ENCODE measurements at regions not wholly inside any gene's neighbourhood (a gene's known extent, or its start where the extent isn't known, plus 50 kb on each side); places are given as distances from the start of the nearest gene placed in this dataset.

- Histone ChIP-seq H4K91ac (ENCODE audit: low read length) (no peak overlapping the region), H3K36me3 (ENCODE audit: control insufficient read depth in 1 of 2, insufficient read depth in 2 of 2, low read depth in 1 of 2, low read length in 2 of 2) (no peaks in the 10 kb centered on the region), H3K9ac (ENCODE audit: low read length) (peak overlapping the region; percentile 39)
Measured at GRCh38 chr6:21885532-21886114, 292.1 kb downstream of the SOX4 start.

GRCh38 chr6:21886542-21887151 is 293.1 kb downstream of the SOX4 start:
- Histone ChIP-seq H3K23ac (ENCODE audit: low read length in 2 of 2) (no peak overlapping the region), H2BK5ac (ENCODE audit: low read depth, low read length, poor library complexity, severe bottlenecking) (peak overlapping the region; percentile 91), H3K27ac (ENCODE audit: low read length, poor library complexity, severe bottlenecking) (peak overlapping the region; percentile 100), H3K36me3 (ENCODE audit: control insufficient read depth in 1 of 2, insufficient read depth in 2 of 2, low read depth in 1 of 2, low read length in 2 of 2) (no peaks in the 10 kb centered on the region), H3K4me2 (ENCODE audit: low read length, poor library complexity, severe bottlenecking) (peak overlapping the region; percentile 21), H3K4me1 (ENCODE audit: control insufficient read depth, insufficient read depth, low read depth, low read length) (peaks cover 8% of the 10 kb centered on the region), H4K91ac (ENCODE audit: low read length) (no peak overlapping the region), H3K14ac (ENCODE audit: low read length in 2 of 2) (no peak overlapping the region), H3K18ac (ENCODE audit: low read depth in 1 of 2, low read length in 2 of 2) (no peak overlapping the region), H3K27me3 (ENCODE audit: control insufficient read depth in 1 of 2, insufficient read depth in 1 of 2, low read length in 2 of 2) (no peaks in the 10 kb centered on the region), H4K8ac (ENCODE audit: low read length) (no peak overlapping the region), H2BK120ac (ENCODE audit: low read depth, low read length) (no peak overlapping the region), H2AFZ (ENCODE audit: low read depth, low read length) (no peak overlapping the region), H3K4me3 (ENCODE audit: insufficient read depth in 1 of 2, low read depth in 1 of 2, low read length in 2 of 2) (no peak overlapping the region), H3K9ac (ENCODE audit: low read length) (no peak overlapping the region), H3K4ac (ENCODE audit: low read depth in 1 of 2, low read length in 2 of 2) (no peak overlapping the region), H2BK15ac (ENCODE audit: low read depth, poor library complexity, severe bottlenecking) (no peak overlapping the region), H3K79me1 (replicated peaks; ENCODE audit: low read length, poor library complexity, severe bottlenecking) (peaks cover 3% of the 10 kb centered on the region), H2AK5ac (ENCODE audit: low read length, severe bottlenecking) (peak overlapping the region; percentile 69), H3K9me3 (ENCODE audit: control insufficient read depth, low read length) (no peaks in the 10 kb centered on the region), H2BK12ac (ENCODE audit: low read length in 2 of 2) (no peak overlapping the region)
- 87% methylated on average over 3 of the region's 3 CpGs for WGBS
- DNase-seq, result no peak

More at GRCh38 chr6:21885532-21886114, 292.1 kb downstream of the SOX4 start:
- H2BK5ac ChIP-seq (ENCODE audit: low read depth, low read length, poor library complexity, severe bottlenecking), result peak overlapping the region; percentile 100
- peak overlapping the region in 1 of 2 experiments; percentile 43 for H2BK12ac ChIP-seq (ENCODE audit: low read length in 2 of 2)
- peaks cover 2% of the 10 kb centered on the region for H3K79me1 ChIP-seq (replicated peaks; ENCODE audit: low read length, poor library complexity, severe bottlenecking)
- no peak overlapping the region for H3K4me3 ChIP-seq (ENCODE audit: insufficient read depth in 1 of 2, low read depth in 1 of 2, low read length in 2 of 2)
- H3K9me3 ChIP-seq (ENCODE audit: control insufficient read depth, low read length), result peaks cover 3% of the 10 kb centered on the region
- no peak overlapping the region for H2BK120ac ChIP-seq (ENCODE audit: low read depth, low read length)
- peak overlapping the region; percentile 100 for H3K27ac ChIP-seq (ENCODE audit: low read length, poor library complexity, severe bottlenecking)
- no peak overlapping the region for H3K14ac ChIP-seq (ENCODE audit: low read length in 2 of 2)
- H3K4me1 ChIP-seq (ENCODE audit: control insufficient read depth, insufficient read depth, low read depth, low read length), result peaks cover 8% of the 10 kb centered on the region
- peak overlapping the region; percentile 84 for H4K8ac ChIP-seq (ENCODE audit: low read length)
- no peak overlapping the region for H3K4ac ChIP-seq (ENCODE audit: low read depth in 1 of 2, low read length in 2 of 2)
- H3K4me2 ChIP-seq (ENCODE audit: low read length, poor library complexity, severe bottlenecking), result peak overlapping the region; percentile 36
- H2AK5ac ChIP-seq (ENCODE audit: low read length, severe bottlenecking), result peak overlapping the region; percentile 99
- 30% methylated on average over 5 of the region's 7 CpGs for WGBS
- peak; percentile 73 for DNase-seq
- no peak overlapping the region for H2AFZ ChIP-seq (ENCODE audit: low read depth, low read length)
- H3K23ac ChIP-seq (ENCODE audit: low read length in 2 of 2), result no peak overlapping the region
- H3K18ac ChIP-seq (ENCODE audit: low read depth in 1 of 2, low read length in 2 of 2), result peak overlapping the region; percentile 4 to 68
- no peak overlapping the region for H2BK15ac ChIP-seq (ENCODE audit: low read depth, poor library complexity, severe bottlenecking)
- no peaks in the 10 kb centered on the region for H3K27me3 ChIP-seq (ENCODE audit: control insufficient read depth in 1 of 2, insufficient read depth in 1 of 2, low read length in 2 of 2)

- Histone ChIP-seq H3K23ac (ENCODE audit: low read length in 2 of 2) (no peak overlapping the region), H3K4ac (ENCODE audit: low read depth in 1 of 2, low read length in 2 of 2) (no peak overlapping the region), H3K4me2 (ENCODE audit: low read length, poor library complexity, severe bottlenecking) (peak overlapping the region; percentile 19), H4K91ac (ENCODE audit: low read length) (no peak overlapping the region), H3K27ac (ENCODE audit: low read length, poor library complexity, severe bottlenecking) (peak overlapping the region; percentile 100), H4K8ac (ENCODE audit: low read length) (no peak overlapping the region), H3K4me3 (ENCODE audit: insufficient read depth in 1 of 2, low read depth in 1 of 2, low read length in 2 of 2) (no peak overlapping the region), H2BK5ac (ENCODE audit: low read depth, low read length, poor library complexity, severe bottlenecking) (peak overlapping the region; percentile 93), H3K79me1 (replicated peaks; ENCODE audit: low read length, poor library complexity, severe bottlenecking) (peaks cover 3% of the 10 kb centered on the region), H3K9ac (ENCODE audit: low read length) (no peak overlapping the region), H2BK120ac (ENCODE audit: low read depth, low read length) (no peak overlapping the region), H3K27me3 (ENCODE audit: control insufficient read depth in 1 of 2, insufficient read depth in 1 of 2, low read length in 2 of 2) (no peaks in the 10 kb centered on the region), H3K18ac (ENCODE audit: low read depth in 1 of 2, low read length in 2 of 2) (no peak overlapping the region), H3K36me3 (ENCODE audit: control insufficient read depth in 1 of 2, insufficient read depth in 2 of 2, low read depth in 1 of 2, low read length in 2 of 2) (no peaks in the 10 kb centered on the region), H3K9me3 (ENCODE audit: control insufficient read depth, low read length) (no peaks in the 10 kb centered on the region), H2BK15ac (ENCODE audit: low read depth, poor library complexity, severe bottlenecking) (no peak overlapping the region), H2BK12ac (ENCODE audit: low read length in 2 of 2) (no peak overlapping the region), H3K14ac (ENCODE audit: low read length in 2 of 2) (no peak overlapping the region), H2AFZ (ENCODE audit: low read depth, low read length) (no peak overlapping the region), H3K4me1 (ENCODE audit: control insufficient read depth, insufficient read depth, low read depth, low read length) (peaks cover 8% of the 10 kb centered on the region), H2AK5ac (ENCODE audit: low read length, severe bottlenecking) (peak overlapping the region; percentile 98)
- DNase-seq, result no peak
- 82% methylated on average over 13 of the region's 15 CpGs for WGBS
Measured at GRCh38 chr6:21887231-21888185, 294.0 kb downstream of the SOX4 start.

GRCh38 chr6:21891080-21891479 is 297.5 kb downstream of the SOX4 start:
- Histone ChIP-seq H3K14ac (ENCODE audit: low read length in 2 of 2) (peak overlapping the region in 1 of 2 experiments; percentile 84), H4K91ac (ENCODE audit: low read length) (no peak overlapping the region), H3K27ac (ENCODE audit: low read length, poor library complexity, severe bottlenecking) (no peak overlapping the region), H2BK5ac (ENCODE audit: low read depth, low read length, poor library complexity, severe bottlenecking) (no peak overlapping the region), H2BK15ac (ENCODE audit: low read depth, poor library complexity, severe bottlenecking) (no peak overlapping the region), H3K4me2 (ENCODE audit: low read length, poor library complexity, severe bottlenecking) (no peak overlapping the region), H3K79me1 (replicated peaks; ENCODE audit: low read length, poor library complexity, severe bottlenecking) (peaks cover 1% of the 10 kb centered on the region), H3K4me1 (ENCODE audit: control insufficient read depth, insufficient read depth, low read depth, low read length) (peaks cover 5% of the 10 kb centered on the region), H2AK5ac (ENCODE audit: low read length, severe bottlenecking) (peak overlapping the region; percentile 70), H3K27me3 (ENCODE audit: control insufficient read depth in 1 of 2, insufficient read depth in 1 of 2, low read length in 2 of 2) (no peaks in the 10 kb centered on the region), H3K9me3 (ENCODE audit: control insufficient read depth, low read length) (no peaks in the 10 kb centered on the region), H2BK12ac (ENCODE audit: low read length in 2 of 2) (no peak overlapping the region), H3K9ac (ENCODE audit: low read length) (no peak overlapping the region), H3K23ac (ENCODE audit: low read length in 2 of 2) (no peak overlapping the region), H2BK120ac (ENCODE audit: low read depth, low read length) (no peak overlapping the region), H4K8ac (ENCODE audit: low read length) (no peak overlapping the region), H3K36me3 (ENCODE audit: control insufficient read depth in 1 of 2, insufficient read depth in 2 of 2, low read depth in 1 of 2, low read length in 2 of 2) (no peaks in the 10 kb centered on the region), H2AFZ (ENCODE audit: low read depth, low read length) (no peak overlapping the region), H3K18ac (ENCODE audit: low read depth in 1 of 2, low read length in 2 of 2) (no peak overlapping the region), H3K4ac (ENCODE audit: low read depth in 1 of 2, low read length in 2 of 2) (no peak overlapping the region), H3K4me3 (ENCODE audit: insufficient read depth in 1 of 2, low read depth in 1 of 2, low read length in 2 of 2) (no peak overlapping the region)
- no peak for DNase-seq
- WGBS, result 58% methylated on average over 3 of the region's 3 CpGs

Data from mesenchymal stem cell (in vitro differentiated cells and primary cell).